ENCODE measurements at regions not wholly inside any gene's neighbourhood (a gene's known extent, or its start where the extent isn't known, plus 50 kb on each side); places are given as distances from the start of the nearest gene placed in this dataset.

DNA sequence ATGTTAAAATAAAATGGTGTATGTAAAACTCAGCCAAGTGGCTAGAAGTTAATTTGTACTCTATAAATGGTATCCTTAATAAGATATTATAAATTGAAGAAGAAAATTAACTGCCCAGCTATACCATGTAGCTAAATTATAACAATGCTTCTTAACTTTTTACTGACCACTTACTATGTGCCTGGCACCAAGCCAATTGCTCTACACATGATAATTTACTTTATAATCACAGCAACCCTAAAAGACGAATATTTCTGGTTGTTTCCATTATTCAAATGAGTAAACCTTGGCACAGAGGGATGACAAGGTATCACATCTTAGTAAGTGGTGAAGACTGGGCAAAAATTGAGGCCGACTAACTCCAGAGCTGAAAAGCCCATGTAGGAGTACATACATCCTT lies 1506.6 kb downstream of the PCDH7 start:
- DNase-seq (ENCODE audit: low read depth), result no peak

DNA sequence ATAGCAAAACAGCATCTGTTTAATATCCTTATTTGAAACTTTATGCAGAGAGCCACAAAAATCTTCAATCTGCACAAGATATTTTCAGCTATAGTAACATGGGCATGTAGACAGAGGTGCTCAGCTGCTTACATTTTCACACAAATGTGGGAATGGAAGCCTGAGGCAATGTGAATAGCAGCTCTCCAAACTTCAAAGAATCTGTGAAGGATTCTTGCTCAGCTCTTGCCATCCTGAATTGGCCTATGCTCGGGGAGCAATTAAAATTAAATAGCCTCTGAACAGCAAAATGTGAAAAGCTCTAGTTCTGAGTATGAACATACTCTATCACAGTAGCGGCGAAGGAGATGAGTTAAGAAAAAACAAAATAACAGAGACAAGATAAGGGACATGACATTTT lies 1523.8 kb downstream of the PCDH7 start:
- DNase-seq (ENCODE audit: low read depth), result no peak

DNA sequence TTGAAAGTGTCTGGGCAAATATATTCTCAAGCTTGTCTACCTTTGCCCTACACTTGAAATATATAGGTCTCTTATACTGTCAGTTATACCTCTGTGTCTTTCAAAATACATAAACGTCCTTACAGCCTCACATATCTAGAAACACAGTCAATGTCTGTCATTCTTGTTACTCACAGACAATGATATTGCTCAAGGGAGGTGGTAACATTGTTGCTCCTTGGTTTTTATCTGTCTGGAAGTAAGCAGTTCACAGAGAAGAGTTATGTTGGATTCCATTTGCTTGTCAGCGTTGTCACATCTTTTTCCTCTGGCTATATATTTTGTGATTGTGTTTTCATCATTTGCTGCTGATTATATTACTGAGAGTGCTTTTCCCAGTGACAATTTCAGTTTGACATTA lies 1528.9 kb downstream of the PCDH7 start:
- no peak for DNase-seq (ENCODE audit: low read depth)

DNA sequence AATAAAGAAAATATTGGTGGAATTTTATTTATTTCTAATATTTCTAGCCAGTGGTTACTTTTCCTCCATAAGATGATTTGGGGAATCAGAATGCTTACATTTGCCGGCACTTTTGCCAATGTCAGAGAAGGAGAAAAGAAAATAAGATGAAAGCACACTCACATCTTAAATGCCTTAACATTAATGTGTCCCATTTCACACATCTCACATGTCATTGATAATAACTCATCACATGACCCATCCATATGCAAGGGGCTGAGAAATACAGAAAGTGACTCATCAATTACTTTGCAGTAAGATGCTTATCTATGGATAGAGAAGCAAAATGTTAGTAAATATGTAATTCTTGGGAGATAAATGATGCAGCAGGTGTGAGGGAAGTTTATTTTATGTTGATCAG lies 1531.0 kb downstream of the PCDH7 start:
- DNase-seq (ENCODE audit: low read depth), result no peak

DNA sequence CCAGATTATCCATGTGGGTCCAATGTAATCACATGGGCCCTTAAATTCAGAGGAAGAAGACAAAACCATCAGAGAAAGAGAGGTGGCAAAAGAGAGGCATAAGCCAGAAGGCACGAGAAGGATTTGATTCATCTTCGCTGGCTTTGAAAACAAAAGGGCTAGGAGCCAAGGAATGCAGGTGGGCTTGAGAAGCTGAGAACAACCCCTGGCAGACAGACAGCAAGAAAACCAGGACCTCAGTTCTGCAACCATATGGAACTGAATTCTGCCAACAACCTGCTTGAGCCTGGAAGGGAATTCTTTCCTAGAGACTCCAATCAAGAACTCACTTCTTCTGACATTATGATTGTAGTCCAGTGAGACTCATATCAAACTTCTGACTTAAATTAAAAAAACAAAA lies 1531.8 kb downstream of the PCDH7 start:
- no peak for DNase-seq (ENCODE audit: low read depth)

DNA sequence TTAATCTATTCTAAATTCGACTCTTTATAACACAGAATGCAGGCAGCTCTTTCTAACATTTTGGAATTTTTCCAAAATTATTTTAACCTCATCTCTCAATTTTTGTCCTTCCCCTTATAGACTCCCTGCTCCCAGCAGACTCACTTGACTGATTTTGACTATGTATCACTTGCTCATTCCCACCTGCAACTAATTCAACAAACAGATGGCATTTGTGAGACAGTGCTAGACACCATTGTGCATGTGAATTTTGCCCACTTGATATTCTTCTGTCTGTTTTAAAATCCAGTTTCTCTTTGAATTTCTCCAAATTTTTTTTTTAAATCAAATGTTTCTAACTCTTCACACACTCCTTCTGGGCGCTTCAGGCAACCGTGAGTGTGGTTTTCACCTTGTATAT lies 1534.0 kb downstream of the PCDH7 start:
- DNase-seq (ENCODE audit: low read depth), result no peak

DNA sequence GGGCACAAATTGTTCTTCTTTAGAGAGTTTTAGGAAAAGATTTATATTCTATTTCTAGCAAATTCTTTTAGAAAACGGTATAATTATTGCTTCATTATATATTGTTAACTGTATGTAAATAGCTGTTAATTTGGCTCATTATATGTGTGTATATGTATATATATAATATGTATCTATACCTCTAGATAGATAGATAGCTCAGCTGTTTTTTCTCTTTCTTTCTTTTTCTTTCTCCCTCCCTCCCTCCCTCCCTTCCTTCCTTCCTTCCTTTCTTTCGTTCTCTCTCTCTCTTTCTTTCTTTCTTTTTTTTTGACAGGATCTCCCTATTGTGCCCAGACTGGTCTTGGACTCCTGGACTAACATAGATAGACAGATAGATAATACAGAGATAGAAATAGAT lies 1538.8 kb downstream of the PCDH7 start:
- DNase-seq (ENCODE audit: low read depth), result no peak

DNA sequence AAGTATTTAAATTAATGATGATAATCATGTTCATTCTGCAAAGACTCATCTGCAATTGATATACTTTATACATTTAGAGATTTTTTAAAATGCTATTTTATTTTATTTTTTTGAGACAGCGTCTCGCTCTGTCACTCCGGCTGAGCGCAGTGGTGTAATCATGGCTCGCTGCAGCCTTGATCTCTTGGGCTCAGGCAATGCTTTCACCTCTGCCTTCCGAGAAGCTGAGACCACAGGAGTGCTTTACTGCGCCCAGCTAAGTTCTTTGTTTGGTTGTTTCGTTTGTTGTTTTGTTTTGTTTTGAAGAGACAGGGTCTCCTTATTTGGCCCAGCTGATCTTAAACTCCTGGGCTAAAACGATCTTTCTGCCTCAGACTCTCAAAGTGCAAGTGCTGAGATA lies 1541.0 kb downstream of the PCDH7 start:
- DNase-seq (ENCODE audit: low read depth), result no peak

DNA sequence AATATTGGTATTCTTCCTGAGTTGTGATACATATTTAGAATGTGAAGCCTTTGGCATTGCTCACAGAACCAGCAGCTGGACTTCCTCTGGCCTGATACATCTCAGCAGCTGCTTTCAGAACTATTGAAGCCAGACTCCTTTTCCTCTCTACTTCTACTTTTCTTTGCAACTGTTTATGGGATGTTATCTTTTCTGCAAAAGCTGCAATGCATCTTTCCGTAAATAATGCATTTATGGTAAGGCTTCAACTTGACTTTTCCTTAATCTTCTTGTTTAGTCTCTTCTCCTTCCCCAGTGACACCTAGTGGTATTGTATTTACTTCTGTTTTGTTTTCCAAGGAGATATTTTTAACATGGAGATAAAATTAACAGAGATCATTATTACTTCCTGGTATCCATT lies 1548.7 kb downstream of the PCDH7 start:
- DNase-seq (ENCODE audit: low read depth), result no peak

DNA sequence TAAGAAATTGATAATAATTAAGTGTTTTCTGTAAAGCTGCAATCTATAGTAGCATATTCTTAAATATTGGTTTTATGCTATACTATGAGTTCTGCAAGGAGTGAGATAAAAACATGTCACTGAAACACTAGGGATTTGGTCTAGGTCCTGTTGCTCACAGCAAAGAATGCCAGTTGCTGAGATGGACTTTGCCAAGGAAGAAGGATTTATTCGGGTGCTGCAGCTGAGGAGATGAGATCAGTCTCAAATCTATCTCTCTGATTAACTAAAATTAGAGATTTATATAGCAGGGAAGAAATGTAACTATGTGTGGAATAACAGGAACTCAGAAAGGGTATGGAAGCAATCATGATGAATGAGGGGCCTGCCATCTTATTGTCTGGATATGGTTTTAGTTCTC lies 1569.9 kb downstream of the PCDH7 start:
- DNase-seq (ENCODE audit: low read depth), result no peak

DNA sequence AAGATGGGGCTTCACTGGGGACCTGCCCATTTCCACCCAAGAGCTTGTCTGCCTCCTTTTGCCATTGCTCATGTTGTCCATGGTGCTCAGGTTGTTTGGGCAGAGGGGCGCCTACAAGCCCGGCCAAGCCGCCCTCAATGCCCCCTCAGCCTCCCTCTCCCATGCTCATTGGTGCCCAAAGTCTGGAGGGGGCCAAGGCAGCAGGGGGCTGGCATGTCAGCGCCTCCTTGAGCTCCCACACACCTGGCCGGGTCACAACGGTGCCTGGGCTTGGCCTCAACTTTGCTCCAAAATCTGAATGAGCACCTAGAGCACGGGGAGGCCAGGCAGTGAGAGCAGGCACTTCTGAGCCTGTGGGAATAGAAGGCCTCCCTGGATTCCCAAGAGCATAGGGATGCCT lies 1598.8 kb downstream of the PCDH7 start:
- DNase-seq (ENCODE audit: low read depth), result no peak

DNA sequence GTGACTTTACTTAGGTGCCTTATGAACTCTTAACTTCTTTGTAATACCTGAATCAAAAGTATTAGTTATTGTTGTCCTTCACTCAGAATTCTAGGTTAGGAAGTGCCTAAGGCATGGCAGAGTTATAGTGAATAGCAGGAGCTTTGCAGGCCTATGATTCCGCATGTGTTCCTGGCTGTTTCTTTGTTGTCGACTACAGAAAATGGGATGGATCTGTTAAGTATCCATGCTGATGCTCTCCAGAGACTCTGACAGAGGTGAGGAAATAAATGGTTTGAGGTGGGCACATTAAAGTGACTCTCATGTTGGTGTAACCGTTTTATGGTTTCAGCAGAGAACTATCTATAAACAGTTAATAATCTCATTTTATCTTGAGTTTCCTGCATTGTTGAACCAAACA lies 1601.3 kb downstream of the PCDH7 start:
- no peak for DNase-seq (ENCODE audit: low read depth)

DNA sequence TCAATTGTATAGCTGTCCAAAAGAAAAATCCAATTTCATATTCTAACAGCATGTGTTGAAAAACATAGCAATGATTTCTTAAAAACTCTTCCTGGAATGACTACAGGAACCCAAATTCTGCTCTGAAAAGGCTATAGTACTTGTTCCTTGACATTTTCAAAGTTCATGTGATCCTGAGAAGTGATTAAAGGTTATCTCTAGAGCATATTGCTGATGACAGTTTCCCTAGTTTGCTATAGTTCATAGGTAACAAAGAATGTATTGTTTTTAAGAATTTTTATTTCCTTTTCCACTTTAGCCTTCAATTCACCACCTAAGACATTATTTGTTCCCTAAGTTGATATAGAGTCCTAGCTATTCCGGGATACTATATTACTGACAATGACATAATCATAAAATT lies 1614.6 kb downstream of the PCDH7 start:
- DNase-seq (ENCODE audit: low read depth), result no peak

DNA sequence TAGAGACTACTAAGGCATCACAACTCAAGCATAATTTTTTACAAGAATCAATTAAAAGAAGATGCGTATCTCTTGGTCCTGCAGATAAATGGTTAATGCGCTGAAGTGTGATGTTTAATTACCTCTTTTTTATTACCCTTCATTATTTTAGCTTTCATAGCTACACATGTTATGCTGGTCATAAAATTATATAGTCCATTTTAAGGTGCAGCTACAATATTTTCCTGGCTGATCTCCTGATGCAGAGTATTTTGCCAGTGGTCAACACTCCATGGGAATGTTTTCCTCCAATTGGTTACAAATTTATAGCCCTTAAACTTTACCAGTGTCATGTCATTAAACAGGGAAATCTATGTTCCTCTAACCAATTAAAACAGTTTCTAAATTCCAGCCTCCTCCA lies 1617.2 kb downstream of the PCDH7 start:
- no peak for DNase-seq (ENCODE audit: low read depth)

DNA sequence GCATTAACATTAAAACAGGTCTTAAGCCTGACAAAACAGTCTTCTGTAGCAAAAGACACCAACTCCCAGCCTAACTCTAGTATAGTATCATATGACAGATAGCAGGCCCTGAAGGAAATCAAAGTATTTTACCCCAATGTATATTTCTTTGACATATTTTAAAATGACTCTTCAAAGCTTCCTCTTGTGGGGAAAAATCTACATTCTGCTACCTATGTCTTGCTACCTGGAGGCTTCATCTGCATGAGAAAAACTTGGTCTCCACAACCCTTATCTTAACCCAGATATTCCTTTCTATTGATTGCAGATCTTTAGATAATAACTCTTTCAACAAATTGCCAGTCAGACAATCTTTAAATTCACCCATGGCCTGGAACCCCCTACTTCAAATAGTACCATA lies 1620.4 kb downstream of the PCDH7 start:
- no peak for DNase-seq (ENCODE audit: low read depth)

DNA sequence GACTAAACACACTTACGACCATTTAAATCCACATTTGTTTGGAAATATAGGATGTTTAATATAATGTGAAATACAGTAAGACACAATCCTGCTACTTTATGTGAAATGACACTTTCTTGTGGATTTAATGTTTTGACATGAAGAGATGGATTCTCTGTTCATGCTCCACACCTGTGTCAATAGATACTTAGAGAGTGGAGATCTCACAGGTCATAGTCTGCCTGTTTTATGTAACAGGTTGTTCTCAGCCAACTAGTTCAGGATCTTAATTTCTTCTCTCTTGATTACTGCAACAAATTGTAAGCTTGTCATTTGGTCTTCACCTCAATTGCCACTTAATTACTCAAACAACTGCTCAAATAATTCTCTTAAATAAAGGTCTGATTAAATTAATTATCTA lies 1621.2 kb downstream of the PCDH7 start:
- no peak for DNase-seq (ENCODE audit: low read depth)

DNA sequence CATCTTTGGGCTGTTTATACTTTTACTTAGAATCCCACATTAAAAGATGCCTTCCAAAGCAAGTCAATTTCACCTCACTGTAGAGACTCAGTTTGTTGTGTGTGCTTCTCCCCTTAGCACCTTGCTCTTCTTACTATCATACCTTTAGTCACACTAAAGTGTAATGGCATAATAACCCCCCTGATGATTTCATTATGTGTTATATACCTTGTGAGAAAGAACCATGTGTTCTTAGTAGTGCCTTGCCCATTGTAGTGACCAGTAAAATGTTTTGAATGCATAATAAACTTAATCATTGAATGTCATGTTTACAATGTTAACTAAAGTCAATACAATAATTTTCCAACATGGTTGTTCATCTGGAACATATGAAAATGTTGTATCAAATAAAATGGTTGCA lies 1621.9 kb downstream of the PCDH7 start:
- DNase-seq (ENCODE audit: low read depth), result no peak

DNA sequence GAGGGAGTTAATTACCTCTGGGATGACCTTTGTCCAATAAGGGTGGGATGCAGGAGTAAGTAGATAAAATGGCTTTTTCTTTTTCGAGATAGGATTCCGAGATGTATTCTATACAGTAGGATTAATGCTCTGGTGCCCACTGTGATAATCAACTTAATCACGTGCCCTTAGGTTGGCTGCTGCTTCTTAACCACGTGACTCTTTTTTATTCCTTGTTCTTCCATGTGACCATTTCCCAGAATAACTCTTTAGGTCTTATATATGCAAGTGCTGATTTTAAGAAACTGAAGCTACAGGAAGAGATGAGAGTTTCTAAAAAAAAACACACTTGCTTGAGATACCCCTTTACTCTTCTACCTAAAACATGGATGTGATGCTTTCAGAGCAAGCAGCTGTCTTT lies 1628.9 kb downstream of the PCDH7 start:
- no peak for DNase-seq (ENCODE audit: low read depth)

DNA sequence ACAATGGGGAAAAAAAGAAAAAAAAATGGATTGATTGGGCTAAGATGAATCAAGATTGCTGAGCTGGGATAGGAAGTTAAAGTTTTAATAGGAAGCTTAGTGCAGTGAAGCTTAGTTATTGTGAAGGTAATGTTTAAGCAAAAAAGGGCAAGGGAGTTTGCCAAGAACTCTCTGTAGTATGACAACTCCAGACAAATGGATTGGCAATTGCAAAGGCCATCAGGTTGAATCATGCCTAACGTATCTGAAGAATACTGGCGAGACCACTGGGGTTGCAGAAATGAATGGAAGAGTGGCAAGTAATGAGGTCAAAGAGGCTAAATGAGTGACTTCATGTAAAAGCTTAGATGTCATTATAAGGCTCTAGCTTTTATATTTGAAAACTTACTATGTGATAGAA lies 1654.0 kb downstream of the PCDH7 start:
- no peak for DNase-seq (ENCODE audit: low read depth)

DNA sequence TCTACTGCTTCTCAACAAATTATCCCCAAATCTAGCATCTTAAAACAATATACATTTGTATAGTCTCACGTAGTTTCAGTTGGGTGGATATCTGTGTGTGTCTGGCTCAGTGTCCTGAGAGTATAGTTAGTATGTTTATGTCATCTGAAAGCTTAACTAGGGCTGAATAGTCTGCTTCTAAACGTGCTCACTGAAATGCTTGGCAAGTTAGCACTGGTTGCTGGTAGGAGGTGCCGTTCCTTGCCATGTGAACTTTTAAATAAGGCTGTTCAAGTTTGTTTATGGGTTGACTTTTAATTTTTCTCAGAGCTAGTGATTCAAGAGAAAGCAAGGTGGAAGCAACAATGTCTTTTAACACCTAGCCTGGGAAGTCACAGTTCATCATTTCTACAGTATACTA lies 1673.6 kb downstream of the PCDH7 start:
- DNase-seq (ENCODE audit: low read depth), result no peak

DNA sequence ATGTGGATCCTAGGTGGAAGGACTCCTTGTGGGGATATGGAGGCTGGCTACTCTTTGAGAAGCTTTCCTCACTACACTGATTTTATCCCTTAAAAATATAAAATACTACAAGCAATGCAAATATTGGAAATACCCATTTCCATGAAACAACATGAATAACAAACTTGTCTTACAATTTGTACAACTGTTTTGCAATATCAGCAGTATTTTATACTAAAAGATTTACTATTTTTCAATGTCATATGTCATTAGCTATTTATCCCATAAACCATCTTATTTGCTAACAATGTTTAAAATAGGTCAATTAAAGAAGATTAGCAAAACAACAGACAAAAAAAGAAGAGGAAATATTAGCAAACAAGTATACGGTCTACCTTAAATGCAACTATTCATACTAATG lies 1674.1 kb downstream of the PCDH7 start:
- no peak for DNase-seq (ENCODE audit: low read depth)

DNA sequence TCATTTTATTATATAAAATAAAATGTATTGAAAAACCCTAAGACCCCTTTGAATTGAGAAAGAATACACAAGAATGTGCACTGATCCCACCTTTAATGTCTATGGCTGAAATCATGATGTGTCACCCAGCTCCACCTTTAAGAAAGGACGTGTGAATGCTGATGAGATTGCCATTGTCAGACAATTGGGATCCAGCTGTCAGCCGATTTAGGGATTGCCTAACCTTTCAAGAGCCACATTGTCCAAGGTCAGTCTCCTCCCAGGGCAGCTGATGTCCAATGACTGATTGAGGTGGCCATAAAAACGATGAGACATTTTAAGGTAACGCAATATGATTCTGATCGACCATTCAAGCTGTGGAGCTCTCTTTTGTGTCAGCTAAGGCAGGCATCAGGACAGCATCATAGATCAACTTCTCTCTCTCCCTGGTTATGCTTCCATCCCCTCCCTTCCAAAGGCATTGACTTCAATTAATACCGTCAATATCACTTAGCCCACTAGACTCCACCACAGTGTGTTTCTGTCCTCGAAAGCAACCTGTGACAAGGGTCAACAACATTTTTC lies 1676.4 kb downstream of the PCDH7 start:
- DNase-seq (ENCODE audit: low read depth), result no peak

DNA sequence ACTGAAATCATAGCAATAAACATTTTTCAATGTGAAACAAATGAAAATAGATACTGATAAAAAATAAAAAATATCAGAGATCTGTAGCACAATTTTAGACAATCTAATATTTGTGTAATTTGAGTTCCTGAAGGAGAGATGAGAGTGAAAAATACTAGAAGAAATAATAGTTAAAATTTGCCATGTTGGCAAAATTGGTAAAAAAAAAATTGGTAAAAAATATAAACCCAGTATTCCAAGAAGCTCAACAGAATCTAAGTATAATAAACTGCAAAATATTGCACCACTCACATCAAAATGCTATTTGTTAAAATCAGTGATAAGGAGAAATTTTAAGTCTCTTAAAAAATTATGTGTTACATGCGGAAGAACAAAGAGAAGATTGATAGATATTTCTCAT lies 1680.7 kb downstream of the PCDH7 start:
- DNase-seq (ENCODE audit: low read depth), result no peak

DNA sequence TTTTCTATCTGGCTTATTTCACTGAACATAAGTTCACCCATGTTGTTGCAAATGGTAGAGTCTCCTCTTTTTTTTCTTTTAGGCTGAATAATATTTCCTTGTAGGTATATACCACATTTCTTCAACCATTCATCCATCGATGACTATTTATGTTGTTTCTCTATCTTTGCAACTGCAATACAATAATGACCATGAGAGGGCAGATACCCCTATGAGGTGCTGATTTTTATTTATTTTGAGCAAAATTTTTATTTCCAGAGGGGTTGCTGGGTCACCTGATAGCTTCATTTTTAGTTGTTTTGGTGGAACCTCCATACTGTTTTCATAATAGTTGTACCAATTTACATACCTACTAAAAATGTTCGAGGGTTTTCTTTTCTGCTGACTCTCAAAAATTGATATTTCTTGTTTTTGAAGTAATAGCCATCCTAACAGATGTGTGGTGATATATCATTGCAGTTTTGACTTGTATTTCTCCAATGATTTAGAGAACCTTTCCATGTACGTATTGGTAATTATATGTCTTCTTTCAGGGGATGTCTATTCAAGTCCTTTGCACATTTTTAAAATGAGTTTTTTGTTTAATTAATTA lies 1697.0 kb downstream of the PCDH7 start:
- no peak for DNase-seq (ENCODE audit: low read depth)

DNA sequence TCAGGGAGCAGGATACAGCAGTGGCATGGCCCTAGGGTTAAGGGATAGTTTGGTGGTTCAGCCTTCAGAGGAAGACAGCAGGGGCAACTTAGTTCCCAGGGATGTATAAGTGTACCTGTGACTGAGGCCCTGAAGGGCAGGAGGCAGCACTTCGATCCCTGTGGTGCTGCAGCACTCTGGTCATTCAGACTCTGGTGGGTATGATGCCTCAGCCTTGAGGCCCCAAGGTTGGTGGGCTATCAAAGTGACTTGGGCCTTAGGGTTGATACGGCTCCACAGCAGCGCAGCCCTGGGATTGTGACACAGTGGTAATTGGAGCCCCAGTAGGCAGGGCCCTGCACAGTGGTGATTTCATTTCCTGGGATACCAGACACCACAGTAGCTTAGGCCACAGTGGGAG lies 1703.1 kb downstream of the PCDH7 start:
- no peak for DNase-seq (ENCODE audit: low read depth)
